Osteocyte (in vitro differentiated cells): ENCODE measurements at regions not wholly inside any gene's neighbourhood (a gene's known extent, or its start where the extent isn't known, plus 50 kb on each side); places are given as distances from the start of the nearest gene placed in this dataset.

Source experiments
- DNase-seq: peaks from one replicate; pipeline ENCODE4 v3.0.0; 2021; ENCODE audit warnings: mixed read lengths; ENCODE audit not compliant: unreplicated experiment; ENCODE audit errors: extremely low spot score
- H3K27ac Mint-ChIP-seq: one replicate; pipeline ENCODE4 v1.8.0; 2021; ENCODE audit warnings: mild to moderate bottlenecking, mixed read lengths; ENCODE audit not compliant: unreplicated experiment
- H3K27me3 Mint-ChIP-seq: one replicate; pipeline ENCODE4 v1.8.0; 2021; ENCODE audit warnings: mixed read lengths; ENCODE audit not compliant: unreplicated experiment
- H3K36me3 Mint-ChIP-seq: one replicate; pipeline ENCODE4 v1.8.0; 2021; ENCODE audit warnings: mixed read lengths; ENCODE audit not compliant: unreplicated experiment
- H3K4me1 Mint-ChIP-seq: one replicate; pipeline ENCODE4 v1.8.0; 2021; ENCODE audit warnings: mixed read lengths; ENCODE audit not compliant: unreplicated experiment
- H3K4me3 Mint-ChIP-seq: one replicate; pipeline ENCODE4 v1.8.0; 2021; ENCODE audit warnings: mild to moderate bottlenecking, moderate library complexity, mixed read lengths; ENCODE audit not compliant: unreplicated experiment
- H3K9me3 Mint-ChIP-seq: one replicate; pipeline ENCODE4 v1.8.0; 2021; ENCODE audit warnings: mixed read lengths; ENCODE audit not compliant: unreplicated experiment
- TF ChIP-seq, protein P1 (sequence below): fragments of 200-600 bp; sonication (generic); IDR thresholded peaks from 2 replicates; pipeline ENCODE4 v1.5.0; 2021; ENCODE audit warnings: antibody characterized with exemption, mild to moderate bottlenecking, moderate library complexity

DNA sequence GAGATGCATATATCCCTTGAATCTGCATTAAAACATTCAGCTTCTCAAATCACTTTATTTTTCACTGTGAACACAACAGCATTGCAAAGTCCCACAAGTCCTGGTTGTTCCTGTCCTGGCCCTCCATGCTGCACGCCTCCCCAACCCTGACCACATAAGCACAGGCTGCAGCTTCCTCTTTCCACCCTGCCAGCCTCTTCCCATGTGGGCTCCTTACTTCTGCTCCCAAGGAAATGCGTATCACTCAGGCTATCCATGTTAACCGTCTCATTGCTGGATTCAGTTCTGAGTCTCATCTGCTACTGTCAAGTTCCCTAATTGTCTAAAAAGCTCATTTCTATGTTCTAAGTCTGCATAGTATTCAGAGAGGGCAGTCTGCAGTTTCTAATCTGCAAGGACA lies 89.7 kb upstream of the ZPBP start:
- no peak overlapping the region for H3K4me3 Mint-ChIP-seq
- TF ChIP-seq, protein P1, sequence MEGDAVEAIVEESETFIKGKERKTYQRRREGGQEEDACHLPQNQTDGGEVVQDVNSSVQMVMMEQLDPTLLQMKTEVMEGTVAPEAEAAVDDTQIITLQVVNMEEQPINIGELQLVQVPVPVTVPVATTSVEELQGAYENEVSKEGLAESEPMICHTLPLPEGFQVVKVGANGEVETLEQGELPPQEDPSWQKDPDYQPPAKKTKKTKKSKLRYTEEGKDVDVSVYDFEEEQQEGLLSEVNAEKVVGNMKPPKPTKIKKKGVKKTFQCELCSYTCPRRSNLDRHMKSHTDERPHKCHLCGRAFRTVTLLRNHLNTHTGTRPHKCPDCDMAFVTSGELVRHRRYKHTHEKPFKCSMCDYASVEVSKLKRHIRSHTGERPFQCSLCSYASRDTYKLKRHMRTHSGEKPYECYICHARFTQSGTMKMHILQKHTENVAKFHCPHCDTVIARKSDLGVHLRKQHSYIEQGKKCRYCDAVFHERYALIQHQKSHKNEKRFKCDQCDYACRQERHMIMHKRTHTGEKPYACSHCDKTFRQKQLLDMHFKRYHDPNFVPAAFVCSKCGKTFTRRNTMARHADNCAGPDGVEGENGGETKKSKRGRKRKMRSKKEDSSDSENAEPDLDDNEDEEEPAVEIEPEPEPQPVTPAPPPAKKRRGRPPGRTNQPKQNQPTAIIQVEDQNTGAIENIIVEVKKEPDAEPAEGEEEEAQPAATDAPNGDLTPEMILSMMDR: no peak
- H3K27me3 Mint-ChIP-seq: no peaks in the 10 kb centered on the region
- DNase-seq: no peak
- no peak overlapping the region for H3K27ac Mint-ChIP-seq
- no peaks in the 10 kb centered on the region for H3K4me1 Mint-ChIP-seq
- H3K36me3 Mint-ChIP-seq: no peaks in the 10 kb centered on the region
- H3K9me3 Mint-ChIP-seq: no peaks in the 10 kb centered on the region

DNA sequence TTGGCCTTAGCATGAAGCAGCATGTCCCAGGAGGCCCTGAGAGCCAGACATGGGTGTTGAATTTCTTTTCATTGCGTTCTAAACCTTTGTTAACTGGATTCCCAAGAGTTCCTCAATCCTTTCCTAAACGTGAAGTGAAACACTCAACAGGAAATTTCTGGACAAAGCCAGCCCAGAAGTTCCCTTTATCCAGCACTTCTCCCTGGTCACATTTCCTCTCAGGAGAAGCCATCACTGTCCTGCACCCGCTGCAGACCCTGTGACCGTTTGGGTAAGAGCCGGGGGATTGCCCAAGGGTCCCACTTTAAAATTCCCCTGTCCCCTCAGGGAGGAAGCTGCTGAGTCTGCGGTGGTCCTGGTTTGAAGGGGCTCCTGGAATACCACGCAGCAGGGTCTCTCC lies 88.0 kb upstream of the ZPBP start:
- Mint-ChIP-seq H3K9me3 (no peaks in the 10 kb centered on the region), H3K27ac (no peak overlapping the region), H3K4me1 (no peaks in the 10 kb centered on the region), H3K27me3 (no peaks in the 10 kb centered on the region), H3K36me3 (no peaks in the 10 kb centered on the region), H3K4me3 (no peak overlapping the region)
- DNase-seq: no peak
- TF ChIP-seq, protein P1: no peak

DNA sequence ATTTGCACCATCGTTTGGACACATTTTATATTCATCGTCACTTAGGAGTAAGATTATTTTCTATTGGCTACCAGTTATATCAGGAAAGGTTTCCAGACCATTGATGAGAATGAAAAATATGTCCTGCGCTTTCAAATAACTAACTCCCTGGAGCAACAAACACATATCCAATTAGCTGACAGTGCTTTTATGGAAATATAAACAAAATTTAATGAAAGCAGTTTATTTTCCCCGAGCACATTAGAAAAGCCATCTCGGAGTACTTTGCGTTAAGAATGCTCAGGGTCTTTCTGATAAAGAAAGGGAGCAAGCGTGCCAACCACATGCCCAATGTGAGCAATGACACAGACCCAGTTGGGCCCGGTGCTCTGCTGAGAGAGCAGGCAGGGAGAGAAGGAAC lies 85.1 kb upstream of the ZPBP start:
- no peaks in the 10 kb centered on the region for H3K36me3 Mint-ChIP-seq
- no peak overlapping the region for H3K4me3 Mint-ChIP-seq
- no peak overlapping the region for H3K27ac Mint-ChIP-seq
- no peaks in the 10 kb centered on the region for H3K4me1 Mint-ChIP-seq
- DNase-seq: no peak
- TF ChIP-seq, protein P1: no peak
- no peaks in the 10 kb centered on the region for H3K9me3 Mint-ChIP-seq
- H3K27me3 Mint-ChIP-seq: no peaks in the 10 kb centered on the region

DNA sequence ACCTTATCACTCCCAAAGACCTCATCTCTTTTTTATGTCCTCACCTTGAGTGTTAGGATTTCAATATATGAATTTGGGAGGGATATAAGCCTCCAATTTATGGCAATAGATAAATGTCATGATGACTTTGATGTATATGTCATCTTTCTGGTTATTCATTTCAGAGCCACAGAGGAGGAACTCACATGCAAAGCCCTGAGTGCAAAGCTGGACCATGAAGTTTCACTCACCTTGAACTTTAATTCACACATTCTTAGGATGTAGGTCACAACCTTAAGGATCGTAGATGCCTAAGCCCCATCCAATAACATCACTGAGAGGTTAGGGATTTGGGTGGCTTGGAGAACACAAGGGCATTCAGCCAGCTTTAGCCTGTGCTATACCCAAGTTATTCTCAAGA lies 81.9 kb upstream of the ZPBP start:
- DNase-seq: no peak
- H3K27ac Mint-ChIP-seq: no peak overlapping the region
- no peaks in the 10 kb centered on the region for H3K4me1 Mint-ChIP-seq
- H3K9me3 Mint-ChIP-seq: no peaks in the 10 kb centered on the region
- TF ChIP-seq, protein P1: no peak
- no peak overlapping the region for H3K4me3 Mint-ChIP-seq
- no peaks in the 10 kb centered on the region for H3K36me3 Mint-ChIP-seq
- H3K27me3 Mint-ChIP-seq: no peaks in the 10 kb centered on the region

DNA sequence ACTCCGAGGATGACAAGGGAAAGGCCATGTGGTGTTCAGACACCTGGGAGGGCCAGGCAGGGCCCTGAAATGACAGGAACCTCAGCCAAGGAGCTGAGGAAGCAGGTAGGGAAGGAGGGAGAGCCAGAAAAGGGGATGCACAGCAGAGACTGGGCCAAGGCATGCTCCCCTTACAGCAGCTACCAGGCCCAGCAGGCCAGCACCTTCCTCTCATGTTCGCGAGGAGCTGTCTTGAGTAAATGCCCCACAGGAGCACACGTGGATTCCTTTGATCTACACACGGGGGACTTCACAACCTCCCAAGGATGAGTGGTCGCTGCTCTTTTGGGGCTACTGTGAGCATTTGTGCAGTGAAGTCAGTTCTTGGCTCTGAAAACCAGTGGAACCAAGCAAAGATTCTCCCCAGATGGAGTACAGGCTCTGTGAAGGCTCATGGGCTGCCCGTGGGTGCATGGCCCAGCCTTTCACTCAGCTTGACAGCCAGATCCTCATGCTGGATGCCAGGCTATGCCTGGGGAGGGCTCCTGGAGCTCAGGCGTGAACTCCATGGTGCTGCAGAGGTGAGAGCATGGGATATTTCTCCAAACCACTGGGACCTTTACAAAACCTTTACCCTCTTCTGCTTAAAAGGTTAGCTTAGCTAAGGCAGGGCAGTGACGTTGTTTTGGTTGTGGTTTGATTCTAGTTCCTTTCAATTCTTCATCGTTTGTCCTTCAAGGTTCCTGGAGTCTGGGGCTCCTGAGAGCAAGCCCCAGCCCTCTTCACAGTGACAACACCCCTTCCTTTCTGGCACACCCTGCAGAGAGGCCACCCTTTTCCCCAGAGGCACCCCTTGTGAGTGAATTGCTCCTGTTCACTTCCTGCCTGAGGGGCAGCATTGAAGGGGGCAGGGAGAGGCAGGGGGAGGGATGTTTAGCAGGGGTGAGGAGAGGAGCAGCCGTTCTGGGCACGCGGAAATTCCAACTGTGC lies 74.2 kb upstream of the ZPBP start:
- Mint-ChIP-seq H3K27ac (no peak overlapping the region), H3K27me3 (no peaks in the 10 kb centered on the region), H3K4me1 (no peaks in the 10 kb centered on the region), H3K4me3 (no peak overlapping the region), H3K9me3 (no peaks in the 10 kb centered on the region), H3K36me3 (no peaks in the 10 kb centered on the region)
- TF ChIP-seq, protein P1: no peak
- no peak for DNase-seq
